IPS DF 6.9 (cell line): ENCODE measurements at regions not wholly inside any gene's neighbourhood (a gene's known extent, or its start where the extent isn't known, plus 50 kb on each side); places are given as distances from the start of the nearest gene placed in this dataset.

Source experiments
- DNase-seq: peaks from one replicate; pipeline ENCODE4 v3.0.0-alpha.2; 2013; ENCODE audit warnings: low read depth, low spot score
- H3K27ac ChIP-seq: one replicate; pipeline ENCODE4 v1.5.1; 2013; ENCODE audit warnings: low read length, control low read depth
- H3K27me3 ChIP-seq: 2 replicates; pipeline ENCODE4 v1.6.1; 2013; ENCODE audit warnings: mild to moderate bottlenecking, low read length; ENCODE audit not compliant: control insufficient read depth, insufficient read depth
- H3K36me3 ChIP-seq: 2 replicates; pipeline ENCODE4 v1.6.1; 2013; ENCODE audit warnings: low read length; ENCODE audit not compliant: control insufficient read depth, insufficient read depth
- H3K4me1 ChIP-seq: 2 replicates; pipeline ENCODE4 v1.6.1; 2013; ENCODE audit warnings: low read length; ENCODE audit not compliant: control insufficient read depth, insufficient read depth
- H3K4me3 ChIP-seq: 2 replicates; pipeline ENCODE4 v1.5.1; 2013; ENCODE audit warnings: mild to moderate bottlenecking, low read length
- H3K9me3 ChIP-seq: 2 replicates; pipeline ENCODE4 v1.6.1; 2013; ENCODE audit warnings: low read length, inconsistent platforms; ENCODE audit not compliant: control insufficient read depth, insufficient read depth
- WGBS: extraction: QIAGEN DNeasy Blood & Tissue Kit; methylation state at CpG from one replicate; pipeline ENCODE4 v1.1.7; 2013; ENCODE audit warnings: mixed read lengths, missing lambda C conversion rate; ENCODE audit not compliant: insufficient read length, insufficient coverage; 5-methylcytosine and 5-hydroxymethylcytosine counted together

- Histone ChIP-seq H3K9me3 (no peaks in the 10 kb centered on the region), H3K27me3 (no peaks in the 10 kb centered on the region), H3K4me1 (peaks cover 1% of the 10 kb centered on the region; the same call in 1 of the 2 replicates), H3K36me3 (no peaks in the 10 kb centered on the region), H3K27ac (no peak overlapping the region), H3K4me3 (no peak overlapping the region)
- DNase-seq: no peak
- no CpG with 5 or more reads among the region's 3 CpGs for WGBS
Measured at GRCh38 chr2:129775952-129776653, 203.4 kb upstream of the RAB6C start.

GRCh38 chr2:129777146-129777545 lies 202.3 kb upstream of the RAB6C start:
- Histone ChIP-seq H3K27ac (no peak overlapping the region), H3K36me3 (no peaks in the 10 kb centered on the region), H3K9me3 (no peaks in the 10 kb centered on the region), H3K4me1 (peaks cover 1% of the 10 kb centered on the region; the same call in 1 of the 2 replicates), H3K4me3 (no peak overlapping the region), H3K27me3 (no peaks in the 10 kb centered on the region)
- DNase-seq: no peak
- WGBS: no CpG with 5 or more reads among the region's 2 CpGs

GRCh38 chr2:129777762-129778583 lies 201.5 kb upstream of the RAB6C start:
- no peaks in the 10 kb centered on the region for H3K36me3 ChIP-seq
- peaks cover 1% of the 10 kb centered on the region; the same call in 1 of the 2 replicates for H3K4me1 ChIP-seq
- WGBS: no CpG with 5 or more reads among the region's 9 CpGs
- DNase-seq: no peak
- no peaks in the 10 kb centered on the region for H3K9me3 ChIP-seq
- no peak overlapping the region for H3K27ac ChIP-seq
- H3K27me3 ChIP-seq: no peaks in the 10 kb centered on the region
- H3K4me3 ChIP-seq: no peak overlapping the region

- Histone ChIP-seq H3K4me3 (no peak overlapping the region), H3K27me3 (no peaks in the 10 kb centered on the region), H3K4me1 (peaks cover 1% of the 10 kb centered on the region; the same call in 1 of the 2 replicates), H3K9me3 (no peaks in the 10 kb centered on the region), H3K27ac (no peak overlapping the region), H3K36me3 (no peaks in the 10 kb centered on the region)
- no CpG with 5 or more reads among the region's 8 CpGs for WGBS
- DNase-seq: no peak
Measured at GRCh38 chr2:129778584-129778877, 200.9 kb upstream of the RAB6C start.

- no peak for DNase-seq
- Histone ChIP-seq H3K27me3 (no peaks in the 10 kb centered on the region), H3K27ac (no peak overlapping the region), H3K4me1 (peaks cover 1% of the 10 kb centered on the region; the same call in 1 of the 2 replicates), H3K4me3 (no peak overlapping the region), H3K9me3 (no peaks in the 10 kb centered on the region), H3K36me3 (no peaks in the 10 kb centered on the region)
- no CpG with 5 or more reads among the region's 6 CpGs for WGBS
Measured at GRCh38 chr2:129779783-129780182, 199.7 kb upstream of the RAB6C start.

GRCh38 chr2:129780316-129781270 lies 198.9 kb upstream of the RAB6C start:
- H3K27ac ChIP-seq: no peak overlapping the region
- WGBS: no CpG with 5 or more reads among the region's 13 CpGs
- no peaks in the 10 kb centered on the region for H3K36me3 ChIP-seq
- no peaks in the 10 kb centered on the region for H3K27me3 ChIP-seq
- DNase-seq: no peak
- H3K9me3 ChIP-seq: no peaks in the 10 kb centered on the region
- H3K4me3 ChIP-seq: no peak overlapping the region
- peaks cover 1% of the 10 kb centered on the region; the same call in 1 of the 2 replicates for H3K4me1 ChIP-seq

GRCh38 chr2:129781749-129782632 lies 197.5 kb upstream of the RAB6C start:
- Histone ChIP-seq H3K4me3 (no peak overlapping the region), H3K36me3 (no peaks in the 10 kb centered on the region), H3K9me3 (no peaks in the 10 kb centered on the region), H3K4me1 (peaks cover 1% of the 10 kb centered on the region; the same call in 1 of the 2 replicates), H3K27ac (no peak overlapping the region), H3K27me3 (no peaks in the 10 kb centered on the region)
- no peak for DNase-seq
- no CpG with 5 or more reads among the region's 18 CpGs for WGBS

GRCh38 chr2:129782633-129782990 lies 196.9 kb upstream of the RAB6C start:
- no peak overlapping the region for H3K4me3 ChIP-seq
- no peak for DNase-seq
- WGBS: no CpG with 5 or more reads among the region's 5 CpGs
- H3K27ac ChIP-seq: no peak overlapping the region
- H3K36me3 ChIP-seq: no peaks in the 10 kb centered on the region
- H3K27me3 ChIP-seq: no peaks in the 10 kb centered on the region
- H3K4me1 ChIP-seq: peaks cover 1% of the 10 kb centered on the region; the same call in 1 of the 2 replicates
- no peaks in the 10 kb centered on the region for H3K9me3 ChIP-seq

GRCh38 chr2:129784486-129784885 lies 195.0 kb upstream of the RAB6C start:
- H3K27me3 ChIP-seq: no peaks in the 10 kb centered on the region
- DNase-seq: no peak

More at GRCh38 chr2:129784486-129784885, 195.0 kb upstream of the RAB6C start:
- H3K4me3 ChIP-seq: no peak overlapping the region
- no CpG with 5 or more reads among the region's 6 CpGs for WGBS
- no peaks in the 10 kb centered on the region for H3K36me3 ChIP-seq
- H3K27ac ChIP-seq: no peak overlapping the region
- H3K4me1 ChIP-seq: peaks cover 1% of the 10 kb centered on the region; the same call in 1 of the 2 replicates
- no peaks in the 10 kb centered on the region for H3K9me3 ChIP-seq
